Common myeloid progenitor, CD34-positive (primary cell): ENCODE measurements at regions not wholly inside any gene's neighbourhood (a gene's known extent, or its start where the extent isn't known, plus 50 kb on each side); places are given as distances from the start of the nearest gene placed in this dataset.

Experiments
- CTCF ChIA-PET: fragments of 350-600 bp; sonication (Branson Sonifier 250); formaldehyde crosslinking; loops from one replicate; lab custom pipeline; 2021; ENCODE audit warnings: antibody characterized with exemption; lab: Charles Lee
- POLR2A ChIA-PET: fragments of 350-600 bp; sonication (Branson Sonifier 250); formaldehyde crosslinking; loops from one replicate; lab custom pipeline; 2021; ENCODE audit warnings: antibody characterized with exemption; lab: Charles Lee
- DNase-seq, 3 donors: peaks; one replicate each; pipeline versions ENCODE4 v3.0.0 to v3.0.0-alpha.2; 2013
- H3K27ac ChIP-seq, 2 experiments: 1 replicate in 1 of 2; 2 replicates in 1 of 2; pipeline ENCODE4 v1.7.0; 2013; ENCODE audit warnings: inconsistent platforms in 2 of 2, low read length in 2 of 2, mild to moderate bottlenecking in 2 of 2, low read depth in 1 of 2, moderate library complexity in 1 of 2; ENCODE audit not compliant: severe bottlenecking in 2 of 2, insufficient read depth in 1 of 2, poor library complexity in 1 of 2
- H3K27me3 ChIP-seq, 5 experiments: replicated peaks in 2 of 5; 1 replicate in 3 of 5; 2 replicates in 2 of 5; pipeline versions ENCODE4 v1.6.1 to v1.7.0; 2013; ENCODE audit warnings: low read length in 4 of 5, mild to moderate bottlenecking in 2 of 5, moderate library complexity in 2 of 5, inconsistent platforms in 1 of 5; ENCODE audit not compliant: insufficient read depth in 5 of 5, control insufficient read depth in 4 of 5
- H3K36me3 ChIP-seq, 4 experiments: 1 replicate in 2 of 4; 2 replicates in 2 of 4; pipeline versions ENCODE4 v1.6.1 to v1.7.0; 2013; ENCODE audit warnings: low read length in 3 of 4, control low read depth in 1 of 4, mild to moderate bottlenecking in 1 of 4; ENCODE audit not compliant: control insufficient read depth in 4 of 4, insufficient read depth in 4 of 4
- H3K4me1 ChIP-seq, 4 experiments: 1 replicate in 3 of 4; 2 replicates in 1 of 4; pipeline versions ENCODE4 v1.6.1 to v1.7.1; 2013; ENCODE audit warnings: low read length in 3 of 4, mild to moderate bottlenecking in 3 of 4, control low read depth in 1 of 4, inconsistent platforms in 1 of 4, moderate library complexity in 1 of 4; ENCODE audit not compliant: control insufficient read depth in 4 of 4, insufficient read depth in 4 of 4; ENCODE audit errors: control extremely low read depth in 1 of 4
- H3K4me3 ChIP-seq, 7 experiments: 1 replicate in 4 of 7; 2 replicates in 3 of 7; pipeline versions ENCODE4 v1.5.1 to v1.7.0; 2013; ENCODE audit warnings: mild to moderate bottlenecking in 7 of 7, low read length in 6 of 7, moderate library complexity in 6 of 7, inconsistent platforms in 2 of 7, low read depth in 2 of 7, control low read depth in 1 of 7; ENCODE audit not compliant: insufficient read depth in 4 of 7, control insufficient read depth in 1 of 7; ENCODE audit errors: extremely low read depth in 1 of 7
- H3K9me3 ChIP-seq, 5 experiments: 1 replicate in 4 of 5; 2 replicates in 1 of 5; pipeline versions ENCODE4 v1.6.1 to v1.7.1; 2013; ENCODE audit warnings: low read length in 4 of 5, mild to moderate bottlenecking in 2 of 5, inconsistent platforms in 1 of 5, low read depth in 1 of 5, moderate library complexity in 1 of 5; ENCODE audit not compliant: control insufficient read depth in 4 of 5, insufficient read depth in 2 of 5; ENCODE audit errors: control extremely low read depth in 1 of 5
- WGBS: methylation state at CpG from one replicate; pipeline ENCODE4 v1.1.5; 2013; ENCODE audit not compliant: insufficient coverage; 5-methylcytosine and 5-hydroxymethylcytosine counted together

DNA sequence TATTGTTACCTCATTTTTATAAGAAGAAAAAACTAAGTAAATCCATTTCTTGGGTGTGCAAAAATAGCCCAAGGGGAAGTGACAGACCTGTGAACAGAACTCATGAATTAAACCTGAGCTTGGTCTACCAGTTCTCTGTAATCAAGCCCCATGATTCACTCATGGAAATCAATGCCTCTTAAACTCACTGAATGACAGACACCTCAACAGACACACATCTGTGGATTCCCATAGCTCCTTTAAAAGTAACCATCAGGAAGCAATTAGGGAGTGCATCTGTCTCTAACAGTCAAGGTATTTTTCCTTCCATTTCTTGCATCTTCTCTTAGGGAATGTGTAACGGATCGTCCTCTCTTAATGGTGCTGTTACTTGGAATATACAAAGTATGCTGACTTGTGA, 215.0 kb upstream of the EEA1 start:
- WGBS = no CpG with 5 or more reads among the region's 2 CpGs
- CTCF ChIA-PET = interaction anchor here (0.6 kb wide), 1 partner anchor 169 kb away, joined by 3 read pairs; no protein-coding TSS in a partner anchor

DNA sequence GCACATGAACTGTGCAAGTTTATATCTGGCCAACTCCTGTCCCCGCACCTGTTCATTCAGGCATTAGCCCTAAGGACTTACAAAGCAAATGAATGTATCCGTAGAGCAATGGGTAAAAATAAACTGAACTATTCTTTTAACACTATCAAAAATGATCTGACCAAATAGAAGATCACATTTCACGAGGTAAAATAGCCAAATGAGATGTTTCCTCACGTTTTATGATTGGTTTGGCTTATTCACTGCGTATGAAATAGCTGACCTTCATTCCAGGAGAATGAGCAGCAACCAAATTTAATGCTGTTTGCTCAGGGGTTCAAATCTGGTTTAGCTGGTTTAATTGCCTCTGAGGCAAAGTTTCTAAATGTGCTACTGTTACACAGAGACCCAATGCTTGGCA, 216.0 kb upstream of the EEA1 start:
- Histone ChIP-seq H3K9me3 (peaks cover 0 to 10% (median 0%) of the 10 kb centered on the region in 5 experiments), H3K4me1 (peaks cover 0 to 10% (median 4%) of the 10 kb centered on the region in 4 experiments), H3K27me3 (no peaks in the 10 kb centered on the region), H3K36me3 (no peaks in the 10 kb centered on the region), H3K27ac (no peak overlapping the region), H3K4me3 (no peak overlapping the region)
- CTCF ChIA-PET = no interaction called here
- POLR2A ChIA-PET = no interaction called here
- DNase-seq = no peak
- WGBS = 100% methylated on average over 3 of the region's 5 CpGs

More for the DNA sequence above, 215.0 kb upstream of the EEA1 start:
- Histone ChIP-seq H3K4me1 (peaks cover 0 to 13% (median 5%) of the 10 kb centered on the region in 4 experiments), H3K4me3 (no peak overlapping the region), H3K9me3 (peaks cover 0 to 10% (median 0%) of the 10 kb centered on the region in 5 experiments), H3K27ac (no peak overlapping the region), H3K36me3 (no peaks in the 10 kb centered on the region), H3K27me3 (no peaks in the 10 kb centered on the region)
- DNase-seq = no peak
- POLR2A ChIA-PET = no interaction called here

DNA sequence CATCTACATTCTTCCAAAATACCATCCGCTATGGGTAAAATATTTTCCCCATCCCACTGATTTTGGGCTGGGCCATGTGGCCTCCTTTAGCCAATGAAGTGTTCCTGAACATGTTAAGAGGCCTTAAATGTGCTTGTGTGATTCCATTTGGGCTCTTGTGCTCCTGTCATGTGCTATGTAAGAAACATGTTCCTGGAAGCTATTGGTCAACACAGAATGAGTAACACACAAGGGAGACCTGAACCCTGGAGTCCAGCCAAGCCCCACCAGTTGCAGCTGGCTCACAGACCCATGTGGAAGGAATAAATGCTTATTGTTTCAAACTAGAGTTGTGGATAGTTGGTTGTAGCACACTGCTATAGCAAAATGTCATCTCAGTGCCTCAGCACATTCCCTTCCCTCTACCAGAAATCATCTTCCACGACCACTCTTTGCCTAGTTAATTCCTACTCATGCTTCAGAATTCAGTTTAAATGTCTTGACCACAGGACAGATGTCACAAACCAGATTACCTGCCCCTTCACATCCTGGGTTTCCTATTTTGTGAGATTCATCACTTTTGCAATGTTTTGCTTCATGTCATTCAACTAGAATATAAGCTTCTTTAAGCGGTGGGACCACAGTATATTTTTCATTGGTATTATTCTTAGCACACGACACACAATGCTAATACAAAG, 217.3 kb upstream of the EEA1 start:
- Histone ChIP-seq H3K4me1 (peaks cover 0 to 10% (median 4%) of the 10 kb centered on the region in 4 experiments), H3K36me3 (no peaks in the 10 kb centered on the region), H3K27ac (no peak overlapping the region), H3K27me3 (no peaks in the 10 kb centered on the region), H3K4me3 (no peak overlapping the region), H3K9me3 (peaks cover 0 to 4% (median 0%) of the 10 kb centered on the region in 5 experiments)
- POLR2A ChIA-PET = no interaction called here
- DNase-seq = no peak
- WGBS = 71% methylated on average over 1 of the region's 4 CpGs
- CTCF ChIA-PET = no interaction called here

DNA sequence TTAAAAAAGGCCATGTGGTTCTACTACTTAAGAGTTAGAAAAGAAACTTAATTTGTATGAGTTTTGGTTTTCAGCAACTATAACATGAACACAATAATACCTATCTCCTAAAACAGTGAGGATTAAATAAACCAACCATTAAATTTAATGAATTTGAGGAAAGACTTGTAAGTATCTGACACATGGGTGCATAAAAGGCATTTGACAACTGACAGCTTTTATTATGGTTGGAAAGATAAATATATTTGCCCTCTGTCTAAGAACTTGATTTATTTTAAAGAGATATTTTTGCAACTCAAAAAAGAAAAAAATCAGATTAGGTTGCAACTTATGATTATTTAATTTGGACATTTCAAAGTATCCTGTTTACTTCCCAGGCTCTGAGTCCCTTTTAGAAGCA, 217.9 kb upstream of the EEA1 start:
- no peak overlapping the region for H3K4me3 ChIP-seq
- CTCF ChIA-PET = no interaction called here

DNA sequence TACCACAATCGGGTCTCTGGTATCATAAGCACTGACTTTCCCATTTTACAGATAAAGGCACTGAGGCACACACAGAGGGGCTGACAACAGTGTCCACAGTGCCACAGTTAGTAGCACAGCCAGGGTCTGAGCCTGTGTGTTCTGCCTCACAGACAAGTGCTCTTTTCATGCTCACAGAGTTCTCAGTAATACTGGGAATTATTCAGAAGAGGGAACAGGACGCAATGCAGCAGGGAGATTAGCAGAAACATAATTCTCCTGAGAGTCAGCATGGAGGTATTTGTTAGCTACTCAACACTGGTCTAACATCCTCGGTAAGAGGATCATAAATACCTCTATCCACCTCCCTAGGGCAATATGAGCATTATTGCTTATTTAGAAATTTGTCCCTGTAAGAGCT, 219.3 kb upstream of the EEA1 start:
- Histone ChIP-seq H3K27ac (no peak overlapping the region), H3K9me3 (no peaks in the 10 kb centered on the region), H3K4me3 (no peak overlapping the region), H3K27me3 (no peaks in the 10 kb centered on the region), H3K4me1 (peaks cover 0 to 10% (median 4%) of the 10 kb centered on the region in 4 experiments), H3K36me3 (no peaks in the 10 kb centered on the region)
- DNase-seq = no peak
- no CpG with 5 or more reads among the region's 3 CpGs for WGBS
- ChIA-PET CTCF (interaction anchor here (0.9 kb wide), 1 partner anchor 9 kb away, joined by 4 read pairs; no protein-coding TSS in a partner anchor), POLR2A (no interaction called here)

More for the DNA sequence above, 217.9 kb upstream of the EEA1 start:
- Histone ChIP-seq H3K36me3 (no peaks in the 10 kb centered on the region), H3K4me1 (peaks cover 0 to 10% (median 4%) of the 10 kb centered on the region in 4 experiments), H3K27ac (no peak overlapping the region), H3K9me3 (peaks cover 0 to 1% (median 0%) of the 10 kb centered on the region in 5 experiments), H3K27me3 (no peaks in the 10 kb centered on the region)
- POLR2A ChIA-PET = no interaction called here
- no peak for DNase-seq

DNA sequence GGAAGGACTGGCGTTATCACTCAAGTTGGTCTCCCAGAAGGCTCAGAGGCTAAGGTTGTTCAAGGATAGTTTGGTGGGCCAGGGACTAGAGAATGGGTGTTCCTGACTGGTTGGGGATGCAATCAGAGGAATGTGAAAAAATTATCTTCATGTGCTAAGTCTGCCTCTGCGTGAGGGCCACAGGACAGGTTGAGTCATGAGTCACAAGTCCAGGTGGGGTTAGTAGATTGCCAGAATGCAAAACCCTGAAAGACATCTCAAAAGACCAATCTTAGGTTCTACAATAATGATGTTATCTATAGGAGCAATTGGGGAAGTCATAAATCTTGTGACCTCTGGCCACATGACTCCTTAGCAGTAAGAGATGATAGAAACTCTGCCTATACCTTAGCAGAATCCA, 220.1 kb upstream of the EEA1 start:
- Histone ChIP-seq H3K4me3 (no peak overlapping the region), H3K9me3 (no peaks in the 10 kb centered on the region), H3K27ac (no peak overlapping the region), H3K27me3 (no peaks in the 10 kb centered on the region), H3K36me3 (no peaks in the 10 kb centered on the region), H3K4me1 (peaks cover 0 to 10% (median 4%) of the 10 kb centered on the region in 4 experiments)
- 89% methylated on average over 1 of the region's 2 CpGs for WGBS
- DNase-seq = peak in 2 of 3 donors; percentile 26 to 53
- CTCF ChIA-PET = interaction anchor here (0.9 kb wide), 1 partner anchor 10 kb away, joined by 4 read pairs; no protein-coding TSS in a partner anchor
- POLR2A ChIA-PET = no interaction called here

DNA sequence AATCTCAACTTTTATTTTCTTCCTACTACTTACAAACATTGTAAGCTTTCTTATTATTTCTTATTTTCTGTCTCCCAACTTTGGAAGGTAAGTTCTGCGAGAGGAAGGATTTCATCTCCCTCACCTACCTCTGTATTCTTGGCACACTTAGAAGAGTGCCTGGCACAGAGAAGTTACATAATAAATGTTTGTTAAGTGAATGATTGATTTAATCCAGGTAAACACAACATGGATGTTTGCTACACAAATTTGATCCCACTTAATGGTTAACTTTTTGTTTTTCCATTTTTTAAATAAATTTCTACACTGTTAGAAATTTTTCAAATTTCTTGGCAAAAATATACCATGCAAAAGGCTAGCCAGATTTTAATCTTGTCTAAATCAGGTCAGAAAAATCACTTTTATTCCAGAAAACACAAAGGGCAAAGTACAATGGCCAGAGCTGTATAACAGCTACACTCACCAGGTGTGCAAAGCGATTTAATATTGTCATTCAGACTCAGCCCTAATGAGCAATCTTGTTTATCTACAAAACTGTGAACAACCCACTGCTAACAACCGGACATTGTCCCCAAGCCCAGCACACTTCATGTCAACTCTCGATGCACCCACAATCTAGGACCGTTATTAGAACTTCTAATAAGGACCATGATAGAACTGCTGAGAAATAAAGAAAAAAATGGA, 222.1 kb upstream of the EEA1 start:
- POLR2A ChIA-PET = no interaction called here
- Histone ChIP-seq H3K4me1 (peaks cover 0 to 9% (median 5%) of the 10 kb centered on the region in 4 experiments), H3K4me3 (no peak overlapping the region), H3K27ac (no peak overlapping the region), H3K36me3 (no peaks in the 10 kb centered on the region), H3K27me3 (no peaks in the 10 kb centered on the region), H3K9me3 (no peaks in the 10 kb centered on the region)
- no peak for DNase-seq
- WGBS = 100% methylated on average over 3 of the region's 5 CpGs
- CTCF ChIA-PET = no interaction called here
